DMS114 treated with DMSO at 0.1 percent for 48 hours (cell line): ENCODE measurements at regions not wholly inside any gene's neighbourhood (a gene's known extent, or its start where the extent isn't known, plus 50 kb on each side); places are given as distances from the start of the nearest gene placed in this dataset.
"Not testable (repeated sequence)": the region's sequence is repeated elsewhere in the genome, so short reads cannot be mapped to it uniquely, and the experiment has no call there.

ENCODE experiments used
- DNase-seq: peaks from one replicate; lab custom pipeline; 2025; ENCODE audit not compliant: unreplicated experiment; lab: John Stamatoyannopoulos, UW

- no peak for DNase-seq
These were observed 766.5 kb downstream of the NTRK3 start for GRCh38 chr15:87489902-87490665.

- DNase-seq, result no peak
These were observed 767.1 kb downstream of the NTRK3 start for GRCh38 chr15:87489456-87489855.

- DNase-seq, result no peak
These were observed 769.1 kb downstream of the NTRK3 start for GRCh38 chr15:87487484-87487883.

GRCh38 chr15:87483468-87483867 is 773.1 kb downstream of the NTRK3 start:
- no peak for DNase-seq

GRCh38 chr15:87481126-87481525 is 775.4 kb downstream of the NTRK3 start:
- no peak for DNase-seq

- DNase-seq, result no peak
These were observed 777.9 kb downstream of the NTRK3 start for GRCh38 chr15:87478687-87479072.

GRCh38 chr15:87477737-87478686 is 778.5 kb downstream of the NTRK3 start:
- no peak for DNase-seq

GRCh38 chr15:87477026-87477425 is 779.5 kb downstream of the NTRK3 start:
- DNase-seq, result no peak

GRCh38 chr15:87470923-87471322 is 785.6 kb downstream of the NTRK3 start:
- no peak for DNase-seq

GRCh38 chr15:87463956-87464355 is 792.6 kb downstream of the NTRK3 start:
- DNase-seq, result not testable (repeated sequence)

GRCh38 chr15:87461631-87462030 is 794.9 kb downstream of the NTRK3 start:
- DNase-seq, result no peak

- no peak for DNase-seq
These were observed 801.7 kb downstream of the NTRK3 start for GRCh38 chr15:87454860-87455259.

- no peak for DNase-seq
These were observed 806.2 kb downstream of the NTRK3 start for GRCh38 chr15:87450314-87450713.

GRCh38 chr15:87439090-87439489 is 817.4 kb downstream of the NTRK3 start:
- DNase-seq, result no peak

GRCh38 chr15:87433871-87434270 is 822.7 kb downstream of the NTRK3 start:
- DNase-seq, result no peak

- DNase-seq, result no peak
These were observed 826.8 kb downstream of the NTRK3 start for GRCh38 chr15:87429754-87430153.

- no peak for DNase-seq
These were observed 836.5 kb downstream of the NTRK3 start for GRCh38 chr15:87420017-87420416.

GRCh38 chr15:87419344-87419743 is 837.2 kb downstream of the NTRK3 start:
- no peak for DNase-seq

GRCh38 chr15:87416591-87417257 is 839.8 kb downstream of the NTRK3 start:
- DNase-seq, result no peak

GRCh38 chr15:87408902-87409301 is 847.6 kb downstream of the NTRK3 start:
- DNase-seq, result no peak

GRCh38 chr15:87403973-87404372 is 852.6 kb downstream of the NTRK3 start:
- no peak for DNase-seq

- DNase-seq, result no peak
These were observed 854.6 kb downstream of the NTRK3 start for GRCh38 chr15:87401973-87402372.
